ENCODE measurements at regions not wholly inside any gene's neighbourhood (a gene's known extent, or its start where the extent isn't known, plus 50 kb on each side); places are given as distances from the start of the nearest gene placed in this dataset.
"Not testable (repeated sequence)": the region's sequence is repeated elsewhere in the genome, so short reads cannot be mapped to it uniquely, and the experiment has no call there.

GRCh38 chr13:37479916-37480315 lies 118.7 kb downstream of the POSTN start:
- intact Hi-C loops (cut with DNase I): no loop called here
- no peak for DNase-seq (ENCODE audit: low spot score)

GRCh38 chr13:37476874-37477273 lies 121.7 kb downstream of the POSTN start:
- intact Hi-C loops (cut with DNase I): no loop called here
- DNase-seq (ENCODE audit: low spot score): no peak

- intact Hi-C loops (cut with DNase I): no loop called here
- no peak for DNase-seq (ENCODE audit: low spot score)
These were observed 122.6 kb downstream of the POSTN start for GRCh38 chr13:37475966-37476365.

- intact Hi-C loops (cut with DNase I): no loop called here
- DNase-seq (ENCODE audit: low spot score): no peak
These were observed 123.4 kb downstream of the POSTN start for GRCh38 chr13:37475151-37475550.

GRCh38 chr13:37473035-37473434 lies 125.5 kb downstream of the POSTN start:
- no peak for DNase-seq (ENCODE audit: low spot score)
- intact Hi-C loops (cut with DNase I): no loop called here

GRCh38 chr13:37472266-37472665 lies 126.3 kb downstream of the POSTN start:
- DNase-seq (ENCODE audit: low spot score); intact Hi-C loops (cut with DNase I): not testable (repeated sequence)

GRCh38 chr13:37460166-37460565 lies 138.4 kb downstream of the POSTN start:
- DNase-seq (ENCODE audit: low spot score): no peak
- intact Hi-C loops (cut with DNase I): no loop called here

GRCh38 chr13:37457612-37458011 lies 141.0 kb downstream of the POSTN start:
- intact Hi-C loops (cut with DNase I): no loop called here
- DNase-seq (ENCODE audit: low spot score): no peak

- intact Hi-C loops (cut with DNase I): no loop called here
- DNase-seq (ENCODE audit: low spot score): no peak
These were observed 142.1 kb downstream of the POSTN start for GRCh38 chr13:37456506-37456905.

- no peak for DNase-seq (ENCODE audit: low spot score)
- intact Hi-C loops (cut with DNase I): no loop called here
These were observed 142.5 kb downstream of the POSTN start for GRCh38 chr13:37456041-37456440.

- intact Hi-C loops (cut with DNase I): no loop called here
- no peak for DNase-seq (ENCODE audit: low spot score)
These were observed 145.3 kb downstream of the POSTN start for GRCh38 chr13:37453246-37453645.

GRCh38 chr13:37450276-37450675 lies 148.3 kb downstream of the POSTN start:
- intact Hi-C loops (cut with DNase I): no loop called here
- no peak for DNase-seq (ENCODE audit: low spot score)

- intact Hi-C loops (cut with DNase I): no loop called here
- DNase-seq (ENCODE audit: low spot score): no peak
These were observed 150.4 kb downstream of the POSTN start for GRCh38 chr13:37448153-37448552.

GRCh38 chr13:37446503-37446902 lies 152.1 kb downstream of the POSTN start:
- intact Hi-C loops (cut with DNase I): no loop called here
- DNase-seq (ENCODE audit: low spot score): no peak

- intact Hi-C loops (cut with DNase I): no loop called here
- DNase-seq (ENCODE audit: low spot score): no peak
These were observed 155.0 kb downstream of the POSTN start for GRCh38 chr13:37443538-37443937.

GRCh38 chr13:37442996-37443395 lies 155.6 kb downstream of the POSTN start:
- intact Hi-C loops (cut with DNase I): no loop called here
- DNase-seq (ENCODE audit: low spot score): no peak

GRCh38 chr13:37435881-37436280 lies 162.7 kb downstream of the POSTN start:
- DNase-seq (ENCODE audit: low spot score): no peak
- intact Hi-C loops (cut with DNase I): no loop called here

- intact Hi-C loops (cut with DNase I): no loop called here
- DNase-seq (ENCODE audit: low spot score): no peak
These were observed 165.5 kb downstream of the POSTN start for GRCh38 chr13:37433086-37433485.

- intact Hi-C loops (cut with DNase I): no loop called here
- no peak for DNase-seq (ENCODE audit: low spot score)
These were observed 168.6 kb downstream of the POSTN start for GRCh38 chr13:37429976-37430375.

- intact Hi-C loops (cut with DNase I): no loop called here
- DNase-seq (ENCODE audit: low spot score): no peak
These were observed 170.6 kb downstream of the POSTN start for GRCh38 chr13:37427843-37428494.

GRCh38 chr13:37418490-37418889 lies 180.1 kb downstream of the POSTN start:
- no peak for DNase-seq (ENCODE audit: low spot score)
- intact Hi-C loops (cut with DNase I): no loop called here

- intact Hi-C loops (cut with DNase I): no loop called here
- no peak for DNase-seq (ENCODE audit: low spot score)
These were observed 181.5 kb downstream of the POSTN start for GRCh38 chr13:37417060-37417441.
